SK-N-SH (cell line): ENCODE measurements at regions not wholly inside any gene's neighbourhood (a gene's known extent, or its start where the extent isn't known, plus 50 kb on each side); places are given as distances from the start of the nearest gene placed in this dataset.
"Not testable (repeated sequence)": the region's sequence is repeated elsewhere in the genome, so short reads cannot be mapped to it uniquely, and the experiment has no call there.

Experiments used
- CTCF ChIA-PET: fragments of 300-600, 350-600 bp; formaldehyde crosslinking; extraction: SDS; loops from one replicate; lab custom pipeline; 2021; lab: Yijun Ruan, JAX
- POLR2A ChIA-PET: fragments of 350-600 bp; sonication (Branson Sonifier 250); formaldehyde crosslinking; extraction: SDS; loops from one replicate; lab custom pipeline; 2020; ENCODE audit warnings: antibody characterized with exemption, inconsistent platforms; lab: Yijun Ruan, JAX
- DNase-seq: peaks from one replicate; pipeline ENCODE4 v3.0.0; 2012
- H2AFZ ChIP-seq: fragments of 200-600 bp; sonication (generic); 2 replicates; pipeline ENCODE4 v1.8.1; 2016; ENCODE audit warnings: antibody characterized with exemption, mild to moderate bottlenecking, low read depth
- H3F3A ChIP-seq: fragments of 200-600 bp; sonication (generic); replicated peaks from 2 replicates; pipeline ENCODE3; 2016; ENCODE audit warnings: antibody characterized with exemption, mild to moderate bottlenecking; ENCODE audit not compliant: insufficient read depth
- H3K27ac ChIP-seq, 2 experiments: fragments of 200-500 bp in 1 of 2; fragments of 200-600 bp in 1 of 2; sonication (Bioruptor generic) in 1 of 2; sonication (generic), shearing (Covaris generic) in 1 of 2; 2 replicates each; pipeline versions ENCODE4 v1.5.1 to v1.6.1; 2014 to 2016; ENCODE audit warnings: low read depth in 2 of 2, inconsistent platforms in 1 of 2, low read length in 1 of 2, mild to moderate bottlenecking in 1 of 2, mixed read lengths in 1 of 2
- H3K27me3 ChIP-seq: fragments of 200-600 bp; sonication (generic), shearing (Covaris generic); 2 replicates; pipeline ENCODE4 v1.6.1; 2016; ENCODE audit warnings: mixed run types; ENCODE audit not compliant: insufficient read depth
- H3K36me3 ChIP-seq, 2 experiments: fragments of 200-500 bp in 1 of 2; fragments of 200-600 bp in 1 of 2; sonication (Bioruptor generic) in 1 of 2; sonication (generic) in 1 of 2; replicated peaks in 1 of 2; 2 replicates each; pipeline versions ENCODE3 to v1.5.1; 2014 to 2016; ENCODE audit warnings: low read length in 1 of 2, mild to moderate bottlenecking in 1 of 2; ENCODE audit not compliant: insufficient read depth in 2 of 2, control insufficient read depth in 1 of 2
- H3K4me1 ChIP-seq, 2 experiments: fragments of 200-500 bp in 1 of 2; fragments of 200-600 bp in 1 of 2; sonication (Bioruptor generic) in 1 of 2; sonication (generic), shearing (Covaris generic) in 1 of 2; 2 replicates each; pipeline versions ENCODE4 v1.5.1 to v1.6.1; 2014 to 2016; ENCODE audit warnings: low read depth in 1 of 2, low read length in 1 of 2, mixed run types in 1 of 2; ENCODE audit not compliant: insufficient read depth in 2 of 2, control insufficient read depth in 1 of 2
- H3K4me2 ChIP-seq: fragments of 200-600 bp; sonication (generic), shearing (Covaris generic); 2 replicates; pipeline ENCODE4 v1.6.1; 2017; ENCODE audit warnings: mixed run types
- H3K4me3 ChIP-seq, 2 experiments: fragments of 200-500 bp in 1 of 2; fragments of 200-600 bp in 1 of 2; sonication (Bioruptor generic) in 1 of 2; sonication (generic), shearing (Covaris generic) in 1 of 2; 2 replicates each; pipeline versions ENCODE4 v1.5.1 to v1.8.1; 2014 to 2016; ENCODE audit warnings: low read depth in 2 of 2, inconsistent platforms in 1 of 2, low read length in 1 of 2, mild to moderate bottlenecking in 1 of 2, mixed read lengths in 1 of 2, moderate library complexity in 1 of 2
- H3K79me2 ChIP-seq: fragments of 200-600 bp; sonication (generic); 2 replicates; pipeline ENCODE4 v1.8.1; 2017; ENCODE audit warnings: mild to moderate bottlenecking; ENCODE audit not compliant: insufficient read depth
- H3K9ac ChIP-seq: fragments of 200-600 bp; sonication (generic); 2 replicates; pipeline ENCODE4 v1.6.1; 2017; ENCODE audit warnings: mixed run types
- H3K9me2 ChIP-seq: fragments of 200-600 bp; sonication (generic); 2 replicates; pipeline ENCODE4 v1.6.1; 2017; ENCODE audit warnings: mixed run types
- H3K9me3 ChIP-seq: fragments of 200-600 bp; sonication (generic); 2 replicates; pipeline ENCODE4 v1.6.1; 2017; ENCODE audit warnings: mixed run types, mild to moderate bottlenecking, moderate library complexity
- H4K20me1 ChIP-seq: fragments of 200-600 bp; sonication (generic); 2 replicates; pipeline ENCODE4 v1.6.1; 2017; ENCODE audit warnings: mild to moderate bottlenecking, mixed run types; ENCODE audit not compliant: insufficient read depth
- EZH2phosphoT487 ChIP-seq: fragments of 200-600 bp; sonication (generic); IDR thresholded peaks from 2 replicates; pipeline ENCODE4 v1.6.1; 2017; ENCODE audit warnings: low read depth, mixed run types, mild to moderate bottlenecking, antibody characterized with exemption, moderate library complexity, borderline replicate concordance
- FOSL2 ChIP-seq: IDR thresholded peaks from 2 replicates; pipeline ENCODE4 v1.4.0; 2012; ENCODE audit warnings: low read depth, mild to moderate bottlenecking, moderate library complexity, borderline replicate concordance
- JUND ChIP-seq: IDR thresholded peaks from 2 replicates; pipeline ENCODE4 v1.4.0; 2012
- MAX ChIP-seq: IDR thresholded peaks from 2 replicates; pipeline ENCODE4 v1.4.0; 2012; ENCODE audit warnings: low read depth
- MEF2A ChIP-seq: IDR thresholded peaks from 2 replicates; pipeline ENCODE4 v1.4.0; 2012; ENCODE audit warnings: low read depth, borderline replicate concordance
- NRF1 ChIP-seq: IDR thresholded peaks from 2 replicates; pipeline ENCODE4 v1.6.1; 2012; ENCODE audit warnings: low read depth, mild to moderate bottlenecking, low read length
- RCOR1 ChIP-seq: fragments of 150-350 bp; IDR thresholded peaks from 2 replicates; pipeline ENCODE4 v1.6.1; 2017; ENCODE audit warnings: antibody characterized with exemption, low read length
- RFX5 ChIP-seq: IDR thresholded peaks from 2 replicates; pipeline ENCODE4 v1.6.1; 2012; ENCODE audit warnings: mild to moderate bottlenecking, improper control_type of control experiment, low read length
- RXRA ChIP-seq: IDR thresholded peaks from 2 replicates; pipeline ENCODE4 v1.4.0; 2012; ENCODE audit warnings: low read depth, mild to moderate bottlenecking, borderline replicate concordance
- SIN3A ChIP-seq: IDR thresholded peaks from 2 replicates; pipeline ENCODE4 v1.6.1; 2012; ENCODE audit warnings: low read depth, mild to moderate bottlenecking, low read length, moderate library complexity, borderline replicate concordance
- TEAD4 ChIP-seq: IDR thresholded peaks from 2 replicates; pipeline ENCODE4 v1.4.0; 2012; ENCODE audit warnings: mild to moderate bottlenecking, borderline replicate concordance; ENCODE audit not compliant: insufficient read depth
- YY1 ChIP-seq: IDR thresholded peaks from 2 replicates; pipeline ENCODE4 v1.4.0; 2012; ENCODE audit warnings: low read depth, mild to moderate bottlenecking
- WGBS: methylation state at CpG from one replicate; pipeline ENCODE4 v1.1.6; 2017; ENCODE audit warnings: low lambda C conversion rate; 5-methylcytosine and 5-hydroxymethylcytosine counted together

GRCh38 chr9:117938086-117938485 lies 233.9 kb downstream of the TLR4 start:
- H3K4me3 ChIP-seq = no peak overlapping the region
- H3K27ac ChIP-seq = no peak overlapping the region
- H2AFZ ChIP-seq = no peak overlapping the region
- no peak overlapping the region for H3K4me2 ChIP-seq
- H3K9me2 ChIP-seq = no peaks in the 10 kb centered on the region
- H3K9me3 ChIP-seq = no peaks in the 10 kb centered on the region
- no peak for DNase-seq
- H3K79me2 ChIP-seq = no peaks in the 10 kb centered on the region
- ChIA-PET CTCF (no interaction called here), POLR2A (no interaction called here)
- H3K9ac ChIP-seq = no peak overlapping the region
- 40% methylated on average over 2 of the region's 2 CpGs for WGBS
- H3K27me3 ChIP-seq = no peaks in the 10 kb centered on the region
- H3K36me3 ChIP-seq = no peaks in the 10 kb centered on the region
- H3F3A ChIP-seq = no peaks in the 10 kb centered on the region
- H4K20me1 ChIP-seq = no peaks in the 10 kb centered on the region
- no peaks in the 10 kb centered on the region; a peak in 2 of 4 replicates for H3K4me1 ChIP-seq
- TF ChIP-seq RXRA = no peak
- TF ChIP-seq TEAD4 = no peak
- no peak for TF ChIP-seq RFX5
- TF ChIP-seq SIN3A = no peak
- no peak for TF ChIP-seq EZH2phosphoT487
- no peak for TF ChIP-seq MAX

GRCh38 chr9:117938896-117939295 lies 234.7 kb downstream of the TLR4 start:
- Histone ChIP-seq H3K79me2 (no peaks in the 10 kb centered on the region), H3K4me3 (no peak overlapping the region), H3K4me1 (no peaks in the 10 kb centered on the region; a peak in 2 of 4 replicates), H3K27ac (no peak overlapping the region), H4K20me1 (no peaks in the 10 kb centered on the region), H3K9me2 (no peaks in the 10 kb centered on the region), H3K9ac (no peak overlapping the region), H3K4me2 (no peak overlapping the region), H3F3A (no peaks in the 10 kb centered on the region), H3K9me3 (no peaks in the 10 kb centered on the region), H3K36me3 (no peaks in the 10 kb centered on the region), H3K27me3 (no peaks in the 10 kb centered on the region), H2AFZ (no peak overlapping the region)
- no peak for TF ChIP-seq RCOR1
- no peak for TF ChIP-seq FOSL2
- TF ChIP-seq YY1 = no peak
- no peak for TF ChIP-seq MEF2A
- no peak for TF ChIP-seq JUND
- TF ChIP-seq NRF1 = no peak
- TF ChIP-seq EZH2phosphoT487 = no peak
- WGBS = 36% methylated on average over 4 of the region's 4 CpGs
- no peak for DNase-seq
- POLR2A ChIA-PET = no interaction called here
- CTCF ChIA-PET = no interaction called here

- H3K4me1 ChIP-seq, H3F3A ChIP-seq, H3K9me2 ChIP-seq, DNase-seq, H3K4me2 ChIP-seq, CTCF ChIA-PET, POLR2A ChIA-PET, H3K36me3 ChIP-seq, H2AFZ ChIP-seq, H3K4me3 ChIP-seq, H3K79me2 ChIP-seq, H3K9me3 ChIP-seq, H3K27ac ChIP-seq, H3K27me3 ChIP-seq, H4K20me1 ChIP-seq, H3K9ac ChIP-seq: not testable (repeated sequence)
- 51% methylated on average over 3 of the region's 3 CpGs for WGBS
These were observed 240.5 kb downstream of the TLR4 start for GRCh38 chr9:117944750-117945149.
